ENCODE measurements at regions not wholly inside any gene's neighbourhood (a gene's known extent, or its start where the extent isn't known, plus 50 kb on each side); places are given as distances from the start of the nearest gene placed in this dataset.

GRCh38 chr5:66542711-66543110, 53.5 kb upstream of the MAST4 start:
- DNase-seq, result no peak
- H3K9me3 ChIP-seq, result peaks cover 0 to 7% (median 5%) of the 10 kb centered on the region in 4 donors
- intact Hi-C loops (cut with DNase I; ENCODE audit: low total_unique reads), result no loop called here
- no peaks in the 10 kb centered on the region for H3K27me3 ChIP-seq
- TF ChIP-seq POLR2A (IDR thresholded peaks at IDR 0.05) (no peak), POLR2AphosphoS5 (IDR thresholded peaks at IDR 0.05) (no peak), CTCF (IDR thresholded peaks at IDR 0.05) (no peak), EP300 (IDR thresholded peaks at IDR 0.05) (no peak)
- no peaks in the 10 kb centered on the region for H3K4me1 ChIP-seq
- H3K27ac ChIP-seq, result no peak overlapping the region
- H3K4me3 ChIP-seq, result no peak overlapping the region
- H3K36me3 ChIP-seq, result no peaks in the 10 kb centered on the region

Data from stomach (tissue), 6 donors.